WTC11 (cell line): ENCODE measurements at regions not wholly inside any gene's neighbourhood (a gene's known extent, or its start where the extent isn't known, plus 50 kb on each side); places are given as distances from the start of the nearest gene placed in this dataset.

ENCODE experiments used
- ATAC-seq: fragments of 200-7000 bp; cut with Tn5 transposase; 2 replicates; pipeline ENCODE4 v1.10.0; 2021; ENCODE audit warnings: mild to moderate bottlenecking, moderate library complexity
- CTCF ChIA-PET: fragments of 300-600 bp; sonication (Branson Sonifier 250); formaldehyde crosslinking; loops from one replicate; lab custom pipeline; 2021; ENCODE audit warnings: antibody characterized with exemption; lab: Charles Lee
- POLR2A ChIA-PET: fragments of 350-600 bp; sonication (Branson Sonifier 250); formaldehyde crosslinking; loops from one replicate; lab custom pipeline; 2021; ENCODE audit warnings: antibody characterized with exemption; lab: Charles Lee
- DNase-seq: peaks from one replicate; pipeline ENCODE4 v3.0.0; 2021; ENCODE audit warnings: low spot score
- H3K27ac Mint-ChIP-seq: 2 replicates; pipeline ENCODE4 v1.8.0; 2021; ENCODE audit warnings: mixed read lengths
- H3K27me3 Mint-ChIP-seq: 2 replicates; pipeline ENCODE4 v1.8.0; 2021; ENCODE audit warnings: low read depth, mild to moderate bottlenecking, moderate library complexity, mixed read lengths
- H3K36me3 Mint-ChIP-seq: 2 replicates; pipeline ENCODE4 v1.8.0; 2021; ENCODE audit warnings: mixed read lengths
- H3K4me1 Mint-ChIP-seq: 2 replicates; pipeline ENCODE4 v1.8.0; 2022; ENCODE audit warnings: mixed read lengths
- H3K4me3 Mint-ChIP-seq: 2 replicates; pipeline ENCODE4 v1.8.0; 2021; ENCODE audit warnings: mild to moderate bottlenecking, moderate library complexity, mixed read lengths
- H3K9me3 Mint-ChIP-seq: 2 replicates; pipeline ENCODE4 v1.8.0; 2021; ENCODE audit warnings: mixed read lengths
- AFF4 ChIP-seq: sonication (generic); formaldehyde crosslinking; IDR thresholded peaks from 2 replicates; pipeline ENCODE4 v1.8.1; 2023; ENCODE audit warnings: mild to moderate bottlenecking, missing genetic modification reagents, borderline replicate concordance
- ARID4B ChIP-seq: sonication (generic); formaldehyde crosslinking; IDR thresholded peaks from 2 replicates; pipeline ENCODE4 v1.8.0; 2023; ENCODE audit warnings: missing genetic modification reagents, mild to moderate bottlenecking, borderline replicate concordance
- ATF3 ChIP-seq: sonication (generic); formaldehyde crosslinking; conservative IDR thresholded peaks from 2 replicates; pipeline ENCODE4 v1.8.1; 2022; ENCODE audit warnings: mild to moderate bottlenecking, missing genetic modification reagents
- CREB1 ChIP-seq: sonication (generic); formaldehyde crosslinking; IDR thresholded peaks from 2 replicates; pipeline ENCODE4 v1.8.0; 2023; ENCODE audit warnings: mild to moderate bottlenecking, missing genetic modification reagents
- ERG ChIP-seq: fragments of 250-450 bp; sonication (Bioruptor Pico); IDR thresholded peaks from 2 replicates; pipeline ENCODE4 v1.8.0; 2021; ENCODE audit warnings: mild to moderate bottlenecking
- ETV6 ChIP-seq: sonication (generic); formaldehyde crosslinking; IDR thresholded peaks from 2 replicates; pipeline ENCODE4 v1.8.1; 2022; ENCODE audit warnings: mild to moderate bottlenecking, missing genetic modification reagents
- GABPB1 ChIP-seq: sonication (generic); formaldehyde crosslinking; IDR thresholded peaks from 2 replicates; pipeline ENCODE4 v1.8.1; 2023; ENCODE audit warnings: mild to moderate bottlenecking, missing genetic modification reagents
- HMGA2 ChIP-seq: fragments of 250-450 bp; sonication (Bioruptor Pico); IDR thresholded peaks from 2 replicates; pipeline ENCODE4 v1.4.0; 2021; ENCODE audit warnings: mild to moderate bottlenecking, moderate library complexity
- HMGXB4 ChIP-seq: sonication (generic); formaldehyde crosslinking; IDR thresholded peaks from 2 replicates; pipeline ENCODE4 v1.8.1; 2023; ENCODE audit warnings: mild to moderate bottlenecking, moderate library complexity, missing genetic modification reagents
- IRF1 ChIP-seq: sonication (generic); formaldehyde crosslinking; IDR thresholded peaks from 2 replicates; pipeline ENCODE4 v1.8.0; 2023; ENCODE audit warnings: missing genetic modification reagents
- IRF2 ChIP-seq: sonication (generic); formaldehyde crosslinking; IDR thresholded peaks from 2 replicates; pipeline ENCODE4 v1.8.0; 2022; ENCODE audit warnings: low read depth, missing genetic modification reagents, borderline replicate concordance
- MLX ChIP-seq: sonication (generic); formaldehyde crosslinking; IDR thresholded peaks from 2 replicates; pipeline ENCODE4 v1.8.1; 2023; ENCODE audit warnings: mild to moderate bottlenecking, missing genetic modification reagents, moderate library complexity
- MXD4 ChIP-seq: fragments of 250-450 bp; sonication (Bioruptor Pico); IDR thresholded peaks from 2 replicates; pipeline ENCODE4 v1.8.0; 2021; ENCODE audit warnings: mild to moderate bottlenecking, moderate library complexity, borderline replicate concordance
- NFYB ChIP-seq: sonication (generic); formaldehyde crosslinking; conservative IDR thresholded peaks from 2 replicates; pipeline ENCODE4 v1.8.0; 2022; ENCODE audit warnings: low read depth, missing genetic modification reagents
- NR1H2 ChIP-seq: sonication (generic); formaldehyde crosslinking; IDR thresholded peaks from 2 replicates; pipeline ENCODE4 v1.9.0; 2021; ENCODE audit warnings: mild to moderate bottlenecking, moderate library complexity, missing genetic modification reagents
- NR2C2 ChIP-seq: sonication (generic); formaldehyde crosslinking; IDR thresholded peaks from 2 replicates; pipeline ENCODE4 v1.8.0; 2022; ENCODE audit warnings: mild to moderate bottlenecking, missing genetic modification reagents
- PRRX2 ChIP-seq: fragments of 250-450 bp; sonication (Bioruptor Pico); IDR thresholded peaks from 2 replicates; pipeline ENCODE4 v1.8.0; 2021; ENCODE audit warnings: mild to moderate bottlenecking
- RELA ChIP-seq: sonication (generic); formaldehyde crosslinking; IDR thresholded peaks from 2 replicates; pipeline ENCODE4 v1.8.1; 2022; ENCODE audit warnings: missing genetic modification reagents, mild to moderate bottlenecking, borderline replicate concordance
- ZNF121 ChIP-seq: sonication (generic); formaldehyde crosslinking; IDR thresholded peaks from 2 replicates; pipeline ENCODE4 v1.8.0; 2023; ENCODE audit warnings: missing genetic modification reagents
- ZNF263 ChIP-seq: sonication (generic); formaldehyde crosslinking; IDR thresholded peaks from 2 replicates; pipeline ENCODE4 v1.8.1; 2022; ENCODE audit warnings: low read depth, mild to moderate bottlenecking, moderate library complexity, missing genetic modification reagents
- ZSCAN18 ChIP-seq: fragments of 250-450 bp; sonication (Bioruptor Pico); IDR thresholded peaks from 2 replicates; pipeline ENCODE4 v2.1.2; 2022; ENCODE audit warnings: mild to moderate bottlenecking, moderate library complexity

GRCh38 chr12:28933176-28933575, 215.9 kb upstream of the FAR2 start (continued):
- TF ChIP-seq HMGXB4 (CRISPR knock-in tag) (no peak), ETV6 (CRISPR knock-in tag) (no peak), MXD4 (no peak), ERG (no peak), NR1H2 (CRISPR knock-in tag) (no peak), ZSCAN18 (CRISPR knock-in tag) (no peak), ZNF263 (CRISPR knock-in tag) (no peak), NFYB (CRISPR knock-in tag) (no peak), AFF4 (CRISPR knock-in tag) (no peak)

- Mint-ChIP-seq H3K36me3 (no peaks in the 10 kb centered on the region), H3K27ac (no peak overlapping the region), H3K9me3 (no peaks in the 10 kb centered on the region), H3K4me3 (no peak overlapping the region), H3K27me3 (no peaks in the 10 kb centered on the region), H3K4me1 (peaks cover 16% of the 10 kb centered on the region)
- ATAC-seq (no peak), DNase-seq (no peak)
- ChIA-PET CTCF (no interaction called here), POLR2A (no interaction called here)
- no peak for TF ChIP-seq HMGA2 (CRISPR knock-in tag)
- TF ChIP-seq IRF2 (CRISPR knock-in tag), result no peak
- no peak for TF ChIP-seq MLX (CRISPR knock-in tag)
- TF ChIP-seq RELA (CRISPR knock-in tag), result no peak
- no peak for TF ChIP-seq ATF3
- no peak for TF ChIP-seq NR2C2 (CRISPR knock-in tag)
- TF ChIP-seq PRRX2 (CRISPR knock-in tag), result no peak
- no peak for TF ChIP-seq ARID4B (CRISPR knock-in tag)
- no peak for TF ChIP-seq IRF1
- no peak for TF ChIP-seq CREB1 (CRISPR knock-in tag)
- no peak for TF ChIP-seq ZNF121 (CRISPR knock-in tag)
- TF ChIP-seq GABPB1 (CRISPR knock-in tag), result no peak
These were observed 215.1 kb upstream of the FAR2 start for GRCh38 chr12:28933864-28934527.
